NOMO-1 treated with dmso at 0.1 percent for 144 hours (cell line): ENCODE measurements at regions not wholly inside any gene's neighbourhood (a gene's known extent, or its start where the extent isn't known, plus 50 kb on each side); places are given as distances from the start of the nearest gene placed in this dataset.
"Not testable (repeated sequence)": the region's sequence is repeated elsewhere in the genome, so short reads cannot be mapped to it uniquely, and the experiment has no call there.

Experiments used
- DNase-seq: peaks from one replicate; lab custom pipeline; 2025; ENCODE audit not compliant: unreplicated experiment; lab: John Stamatoyannopoulos, UW

DNA sequence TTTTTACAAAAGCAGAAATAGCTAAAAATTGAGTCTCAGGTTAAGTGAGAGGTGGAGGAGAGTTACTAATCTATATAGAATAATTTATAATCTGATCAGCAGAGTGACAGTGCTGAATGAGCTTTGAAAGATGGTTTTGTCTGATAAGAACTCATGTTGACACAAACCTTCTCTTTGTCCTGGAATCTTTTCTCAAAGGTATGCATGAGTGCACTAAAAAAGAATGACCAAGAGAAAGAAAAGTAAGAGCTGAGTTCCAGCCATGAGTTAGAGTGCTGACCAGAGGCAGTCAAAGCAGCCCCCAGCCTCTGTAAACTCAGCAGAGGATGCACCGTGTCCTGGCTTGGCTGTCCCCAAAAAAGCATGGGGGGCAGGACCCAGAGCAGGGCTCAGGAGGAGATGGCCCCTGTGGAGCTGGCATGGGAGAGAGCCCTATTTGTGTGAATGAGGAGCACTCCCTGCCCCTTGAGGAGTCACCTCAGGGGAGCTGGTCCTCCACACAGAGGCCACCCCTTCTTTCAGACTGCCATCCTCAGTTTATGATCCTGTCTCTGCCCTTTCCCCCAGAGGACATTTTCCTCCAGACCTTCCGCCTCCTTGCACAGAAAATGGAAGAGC lies 129.8 kb downstream of the SEC23A start:
- no peak for DNase-seq

DNA sequence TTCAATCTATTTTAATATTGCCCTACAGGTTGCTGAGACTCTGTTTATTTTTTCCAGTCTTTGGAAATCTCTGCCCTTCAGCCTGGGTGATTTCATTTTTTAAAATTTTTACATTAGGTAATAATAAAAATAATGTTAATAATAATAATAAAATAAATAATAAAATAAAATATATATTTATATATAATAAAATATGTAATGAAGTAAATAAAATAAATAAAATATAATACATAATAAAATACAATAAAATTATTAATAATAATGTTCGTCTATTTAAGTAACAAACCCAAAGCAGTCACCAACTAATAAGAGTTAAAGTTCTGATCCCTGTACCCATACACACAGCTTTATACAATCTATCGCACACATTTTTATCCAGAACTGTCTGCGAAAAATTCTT lies 130.5 kb downstream of the SEC23A start:
- no peak for DNase-seq

DNA sequence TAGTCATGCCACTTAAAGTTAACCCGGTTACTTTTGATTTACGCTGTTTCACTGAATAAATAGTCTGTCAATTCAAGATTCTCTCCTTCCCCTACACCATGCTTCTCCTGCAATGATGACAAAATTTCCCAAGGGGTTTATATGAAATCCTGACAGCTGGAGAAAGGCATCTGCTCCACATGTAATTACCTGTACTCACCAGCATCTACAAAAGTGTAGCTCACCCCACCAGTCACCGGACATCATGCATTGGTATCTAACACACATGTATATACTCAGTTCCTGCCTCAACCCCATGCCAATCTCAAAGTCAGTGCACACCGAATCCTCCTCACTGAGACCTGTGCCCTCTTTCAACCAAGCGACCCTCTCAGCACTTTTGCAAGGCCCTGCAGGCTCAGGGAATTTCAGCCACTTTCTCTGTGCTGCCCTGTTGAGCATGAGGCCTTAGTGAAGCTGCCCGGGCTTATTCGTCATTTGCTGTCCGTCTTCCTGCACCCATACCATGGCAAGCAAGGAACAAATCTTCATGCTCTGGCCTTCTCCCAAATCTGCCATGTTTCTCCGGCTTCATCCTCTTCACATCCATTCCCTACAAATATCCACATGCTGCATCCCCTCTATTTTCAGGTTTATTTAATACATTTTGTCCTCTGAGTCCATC lies 131.6 kb downstream of the SEC23A start:
- no peak for DNase-seq

DNA sequence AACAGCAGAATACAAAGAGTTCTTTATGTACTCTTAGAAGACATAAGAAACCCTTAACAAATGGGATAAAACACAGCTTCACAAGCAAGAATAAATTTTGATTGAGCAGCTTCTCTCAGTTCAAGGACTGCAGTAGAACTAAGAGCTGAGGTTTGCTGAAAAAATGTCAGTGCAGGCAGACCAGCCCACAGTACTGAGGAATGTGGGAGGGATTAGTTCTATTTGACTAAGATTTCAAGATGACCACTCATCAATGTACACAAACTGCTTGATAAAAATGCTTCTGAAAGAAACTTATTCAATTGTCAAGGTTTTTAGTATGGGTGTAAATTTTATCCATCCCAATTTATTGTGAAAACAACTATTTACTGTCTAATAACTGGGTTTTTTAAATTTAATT lies 138.4 kb downstream of the SEC23A start:
- DNase-seq: no peak

DNA sequence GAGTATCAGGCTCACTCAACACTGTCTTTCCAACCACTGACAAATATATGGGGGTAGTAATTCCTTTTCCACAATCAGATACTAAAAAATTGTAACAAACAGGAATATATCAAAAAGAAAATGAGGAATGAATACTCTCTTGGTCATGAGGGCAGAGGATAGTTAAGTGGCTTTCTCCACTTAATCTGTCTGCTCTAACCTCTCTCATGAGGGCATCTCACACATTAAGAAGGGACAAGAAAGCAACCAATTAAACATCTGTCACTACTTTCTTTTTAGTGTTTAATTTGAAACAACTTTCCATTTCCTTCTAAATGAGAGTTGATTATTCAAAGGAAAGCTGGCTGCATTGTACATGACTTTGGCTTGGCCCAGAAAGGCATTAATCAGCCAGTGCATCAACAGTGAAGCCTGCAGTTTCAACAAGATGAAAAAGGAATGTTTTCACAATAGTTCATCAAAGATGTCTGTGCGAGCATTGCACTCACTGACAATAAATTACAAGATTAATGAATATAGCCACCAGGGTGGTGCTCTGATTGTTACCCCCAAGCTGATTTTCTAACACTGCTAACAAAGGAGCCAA lies 142.0 kb downstream of the SEC23A start:
- DNase-seq: no peak

DNA sequence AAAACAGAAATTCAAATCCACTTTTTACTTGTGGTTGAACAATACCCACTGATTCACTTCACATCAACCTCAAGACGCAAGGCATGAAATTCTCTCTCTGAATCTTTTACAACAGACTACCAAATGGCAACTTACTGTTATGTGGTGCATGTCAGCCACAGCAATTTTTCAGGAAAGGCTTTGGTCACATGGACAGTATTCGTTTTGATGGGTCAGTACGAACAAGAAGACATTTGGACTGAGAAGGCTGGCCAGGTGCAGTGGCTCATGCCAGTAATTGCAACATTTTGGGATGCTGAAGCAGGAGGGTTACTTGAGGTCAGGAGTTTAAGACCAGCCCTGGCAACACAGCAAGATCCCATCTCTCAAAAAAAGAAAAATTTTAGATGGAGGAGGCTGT lies 144.0 kb downstream of the SEC23A start:
- no peak for DNase-seq

DNA sequence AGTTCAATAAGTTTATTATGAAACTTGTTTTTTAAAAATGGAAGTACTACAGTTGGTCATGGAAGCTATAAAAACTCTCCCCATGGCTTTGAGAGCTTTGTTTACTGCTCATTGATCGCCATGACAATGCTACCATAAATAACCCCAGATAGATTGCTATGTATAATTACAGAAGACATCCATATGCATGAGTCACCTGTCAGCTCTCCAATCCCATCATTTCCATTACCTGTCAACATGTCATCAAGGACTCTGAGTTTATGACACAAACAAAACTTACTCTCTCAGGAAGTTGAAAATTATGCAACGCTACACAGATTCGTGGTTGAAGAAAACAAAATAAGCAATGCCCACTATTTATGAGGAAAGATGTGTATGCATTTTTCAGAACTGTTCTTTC lies 144.4 kb downstream of the SEC23A start:
- DNase-seq: no peak

DNA sequence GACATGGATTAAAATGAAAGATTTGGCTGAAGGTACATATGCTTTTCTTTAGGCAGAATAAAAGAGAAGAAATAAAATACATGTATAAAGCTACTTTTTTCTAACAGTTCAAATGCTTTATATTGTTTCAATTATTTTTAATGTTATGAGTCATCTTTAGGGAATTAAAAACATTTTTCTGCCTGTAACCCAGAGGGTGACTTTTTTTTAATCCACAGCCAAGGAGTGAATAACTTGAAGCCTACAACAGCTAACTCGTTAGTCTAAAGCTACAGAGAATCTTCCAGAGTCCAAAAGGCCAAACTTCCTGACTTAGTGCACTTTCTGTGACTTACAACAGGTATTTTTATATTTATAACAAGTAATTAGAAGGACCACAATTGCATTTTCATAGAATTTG lies 151.6 kb downstream of the SEC23A start:
- no peak for DNase-seq

DNA sequence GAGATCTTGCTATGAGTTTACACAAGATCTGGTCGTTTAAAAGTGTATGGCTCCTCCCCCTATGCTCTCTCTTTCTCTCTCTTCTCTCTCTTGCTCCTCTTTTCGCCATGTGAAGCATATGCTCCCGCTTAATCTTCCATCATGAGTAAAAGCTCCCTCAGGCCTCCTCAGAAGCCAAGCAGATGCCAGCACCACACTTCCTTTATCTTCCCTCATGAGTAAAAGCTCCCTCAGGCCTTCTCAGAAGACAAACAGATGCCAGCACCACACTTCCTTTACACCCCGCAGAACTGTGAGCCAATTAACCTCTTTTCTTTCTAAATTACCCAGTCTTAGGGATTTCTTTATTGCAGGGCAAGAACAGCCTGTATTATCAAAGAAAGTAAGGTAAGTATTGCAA lies 152.4 kb downstream of the SEC23A start:
- no peak for DNase-seq

DNA sequence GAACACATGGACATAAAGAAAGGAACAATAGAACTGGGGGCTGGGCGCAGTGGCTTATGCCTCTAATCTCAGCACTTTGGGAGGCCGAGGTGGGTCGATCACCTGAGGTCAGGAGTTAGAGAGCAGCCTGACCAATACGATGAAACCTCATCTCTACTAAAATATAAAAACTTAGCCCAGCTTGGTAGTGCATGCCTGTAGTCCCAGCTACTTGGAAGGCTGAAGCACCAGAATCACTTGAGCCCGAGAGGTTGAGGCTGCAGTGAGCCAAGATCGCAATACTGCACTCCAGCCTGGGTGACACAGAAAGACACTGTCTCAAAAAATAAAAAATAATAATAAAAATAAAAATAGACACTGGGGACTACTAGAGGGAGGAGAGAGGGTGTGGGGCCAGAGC lies 154.5 kb downstream of the SEC23A start:
- no peak for DNase-seq

DNA sequence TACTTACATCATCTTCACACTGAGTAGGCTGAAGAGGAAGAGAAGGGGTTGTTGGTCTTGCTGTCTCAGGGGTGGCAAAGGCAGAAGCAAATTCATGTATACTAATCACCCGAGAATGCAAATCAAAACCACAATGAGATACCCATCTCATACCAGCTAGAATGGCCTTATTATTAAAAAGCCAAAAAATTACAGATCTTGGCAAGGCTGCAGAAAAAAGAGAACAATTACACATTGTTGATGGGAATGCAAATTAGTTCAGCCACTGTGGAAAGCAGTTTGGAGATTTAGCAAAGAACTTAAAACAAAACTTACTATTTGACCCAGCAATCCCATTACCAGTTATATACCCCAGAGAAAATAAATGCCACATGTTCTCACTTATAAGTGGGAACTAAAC lies 154.9 kb downstream of the SEC23A start:
- no peak for DNase-seq

DNA sequence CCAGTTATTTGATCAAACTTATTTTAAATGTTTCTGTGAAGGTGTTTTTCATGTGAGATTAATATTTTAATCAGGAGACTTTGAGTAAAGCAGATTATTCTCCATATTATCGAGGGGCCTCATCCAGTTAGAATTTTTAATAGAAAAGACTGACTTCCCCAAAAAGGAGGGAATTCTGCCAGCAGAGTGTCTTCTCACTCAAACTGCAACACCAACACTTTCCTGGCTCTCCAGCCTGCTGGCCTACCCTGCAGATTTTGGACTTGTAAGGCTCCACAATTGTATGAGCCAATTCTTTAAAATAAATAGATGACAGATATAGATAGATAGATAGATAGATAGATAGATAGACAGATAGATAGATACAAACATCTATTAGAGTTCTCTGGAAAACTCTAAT lies 155.7 kb downstream of the SEC23A start:
- DNase-seq: no peak

DNA sequence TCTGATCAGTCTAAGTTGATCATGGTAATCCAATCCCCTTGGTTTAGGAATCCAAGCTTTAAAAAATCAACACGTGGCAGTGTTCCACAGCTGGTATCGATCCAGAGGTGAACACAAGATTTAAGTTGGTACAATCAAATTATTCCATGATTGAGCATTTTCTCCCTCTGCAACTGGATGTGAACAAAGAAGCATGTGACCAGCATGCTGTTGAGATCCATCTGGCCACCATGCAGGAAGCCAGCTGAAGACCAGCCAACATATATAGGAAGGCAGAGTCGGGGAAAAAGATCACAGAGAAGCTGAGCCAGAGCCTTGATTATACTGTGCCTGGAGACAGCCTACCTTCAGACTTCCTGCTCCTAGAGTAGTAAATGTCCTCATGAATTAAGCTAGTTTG lies 158.3 kb downstream of the SEC23A start:
- DNase-seq: no peak

DNA sequence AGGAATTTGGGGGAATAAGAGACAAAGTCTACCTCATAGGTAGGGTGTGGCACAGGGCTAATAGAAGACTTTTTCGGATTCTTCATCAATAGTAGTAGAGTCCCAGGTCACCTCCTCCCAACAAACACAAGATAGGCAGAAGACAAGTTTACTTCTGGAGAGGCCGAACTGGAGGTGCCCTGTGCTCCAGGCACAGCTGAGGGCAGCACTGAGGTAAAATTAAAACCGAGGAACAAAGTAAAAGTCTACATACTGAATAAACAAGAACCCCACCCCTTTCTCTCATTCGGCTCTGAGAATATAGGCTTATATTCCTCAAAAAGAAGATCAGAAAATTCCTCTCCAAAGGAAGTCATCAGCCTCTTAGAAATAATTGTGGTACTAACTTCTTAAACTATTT lies 161.5 kb downstream of the SEC23A start:
- DNase-seq: no peak

DNA sequence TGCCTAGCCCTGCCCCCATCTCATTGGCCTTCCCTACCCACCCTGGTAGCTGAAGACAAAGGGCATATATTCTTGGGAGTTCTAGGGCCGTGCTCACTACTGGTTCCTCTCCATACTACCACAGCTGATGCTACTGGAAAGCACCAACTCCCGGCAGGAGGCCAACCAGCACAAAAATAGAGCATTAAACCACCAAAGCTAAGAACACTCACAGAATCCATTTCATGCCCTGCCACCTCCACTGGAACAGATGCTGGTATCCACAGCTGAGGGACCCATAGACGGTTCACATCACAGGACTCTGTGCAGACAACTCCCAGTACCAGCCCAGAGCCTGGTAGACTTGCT lies 170.4 kb downstream of the SEC23A start:
- DNase-seq: not testable (repeated sequence)

DNA sequence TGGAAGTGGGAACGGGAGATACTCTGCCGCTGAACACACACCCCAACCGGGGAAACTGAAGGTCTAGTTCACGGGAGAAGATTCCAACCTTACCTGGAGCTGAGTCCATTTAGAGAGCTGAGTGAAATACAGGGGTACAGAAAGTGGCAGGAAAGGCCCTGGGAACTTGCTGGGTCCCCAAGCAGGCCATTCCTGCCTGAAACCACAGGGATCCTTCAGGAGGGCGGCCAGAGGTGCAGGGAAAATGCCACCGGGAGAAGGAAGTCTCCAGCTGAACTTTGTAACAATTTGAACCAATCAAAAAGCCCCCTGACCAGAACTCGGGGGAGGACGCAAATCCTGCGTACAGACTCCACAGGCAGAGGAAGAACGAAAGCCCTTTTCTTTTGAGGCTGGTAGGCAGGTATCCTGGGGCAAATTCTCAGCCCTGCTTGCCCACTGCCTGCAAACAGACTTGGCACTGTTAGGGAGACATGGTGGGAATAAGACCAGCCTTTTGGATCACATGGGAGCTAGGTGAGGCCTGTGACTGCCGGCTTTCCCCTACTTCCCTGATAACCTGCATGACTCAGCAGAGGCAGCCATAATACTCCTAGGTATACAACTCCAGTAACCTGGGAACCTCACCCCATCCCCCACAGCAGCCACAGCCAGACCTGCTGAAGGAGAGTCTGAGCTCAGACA lies 170.9 kb downstream of the SEC23A start:
- no peak for DNase-seq

DNA sequence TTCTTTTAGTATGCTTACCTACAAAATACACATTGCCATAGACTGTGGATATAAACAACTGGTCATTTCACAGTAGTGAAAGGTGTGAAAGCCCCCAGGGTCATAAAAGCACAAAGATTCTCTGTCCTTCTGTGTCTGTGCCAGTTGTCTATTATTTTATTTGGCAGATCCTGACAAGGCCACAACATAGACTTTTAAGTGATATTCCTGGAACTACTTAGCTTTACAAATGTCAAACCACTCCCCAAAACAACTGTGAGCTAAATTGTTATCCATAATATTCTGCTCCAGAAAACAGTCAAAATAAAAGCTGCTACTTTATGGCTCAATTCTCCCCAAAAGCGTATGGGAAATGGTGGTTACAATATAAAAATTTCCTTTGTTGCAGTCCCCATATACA lies 172.1 kb downstream of the SEC23A start:
- DNase-seq: no peak

DNA sequence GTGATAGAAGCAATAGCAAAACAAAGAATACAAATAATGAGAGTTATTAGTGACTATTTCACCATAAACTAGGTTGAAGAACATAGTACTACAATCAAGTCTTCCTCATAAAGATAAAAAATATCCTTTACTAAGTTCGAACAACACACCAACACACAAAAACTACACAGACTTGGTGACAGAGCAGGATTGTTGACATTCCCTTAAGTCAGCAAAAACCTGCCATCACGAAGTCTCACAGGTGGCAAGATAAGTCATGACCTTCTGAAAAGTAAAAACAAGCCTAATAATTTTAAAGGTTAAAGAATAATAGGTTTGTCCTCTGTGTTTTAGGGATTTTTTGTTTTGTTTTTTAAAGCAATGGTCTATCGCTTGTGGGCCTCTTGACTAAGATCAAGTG lies 173.0 kb downstream of the SEC23A start:
- no peak for DNase-seq

DNA sequence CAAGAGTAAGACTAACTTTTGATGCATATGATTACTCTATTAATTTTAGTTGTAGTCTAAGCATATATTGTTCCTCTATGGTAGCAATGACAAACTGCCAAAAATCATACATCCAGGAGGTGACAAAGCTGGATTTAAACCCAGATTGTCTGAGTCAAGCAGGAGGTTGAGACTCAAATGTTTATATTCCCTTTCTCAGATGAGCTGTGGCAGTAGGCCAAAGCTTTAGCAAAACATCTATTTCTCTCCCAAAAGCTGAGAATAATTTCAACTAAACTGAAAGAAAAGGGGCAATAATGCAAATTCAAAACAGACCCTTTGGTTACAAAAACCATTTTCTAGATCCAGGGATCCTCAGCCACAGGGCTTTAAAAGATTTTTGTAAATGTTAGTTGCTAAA lies 173.6 kb downstream of the SEC23A start:
- DNase-seq: no peak

DNA sequence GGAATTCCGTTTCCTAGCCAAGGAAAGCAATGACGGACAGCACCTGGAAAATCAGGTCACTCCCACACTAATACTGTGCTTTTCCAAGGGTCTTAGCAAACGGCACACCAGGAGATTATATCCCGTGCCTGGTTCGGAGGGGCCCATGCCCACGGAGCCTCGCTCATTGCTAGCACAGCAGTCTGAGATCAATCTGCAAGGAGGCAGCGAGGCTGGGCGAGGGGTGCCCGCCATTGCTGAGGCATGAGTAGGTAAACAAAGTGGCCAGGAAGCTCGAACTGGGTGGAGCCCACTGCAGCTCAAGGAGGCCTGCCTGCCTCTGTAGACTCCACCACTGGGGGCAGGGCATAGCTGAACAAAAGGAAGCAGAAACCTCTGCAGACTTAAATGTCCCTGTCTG lies 181.1 kb downstream of the SEC23A start:
- not testable (repeated sequence) for DNase-seq

DNA sequence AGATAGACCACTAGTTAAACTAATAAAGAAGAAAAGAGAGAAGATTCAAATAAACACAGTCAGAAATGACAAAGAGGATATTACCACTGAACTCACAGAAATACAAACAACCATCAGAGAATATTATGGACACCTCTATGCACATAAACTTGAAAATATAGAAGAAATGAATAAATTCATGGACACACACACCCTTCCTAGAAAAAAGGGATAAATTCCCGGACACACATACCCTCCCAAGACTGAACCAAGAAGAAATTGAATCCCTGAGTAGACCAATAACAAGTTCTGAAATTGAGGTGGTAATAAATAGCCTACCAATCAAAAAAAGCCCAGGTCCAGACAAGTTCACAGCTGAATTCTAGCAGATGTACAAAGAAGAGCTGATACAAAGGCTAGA lies 187.9 kb downstream of the SEC23A start:
- no peak for DNase-seq

DNA sequence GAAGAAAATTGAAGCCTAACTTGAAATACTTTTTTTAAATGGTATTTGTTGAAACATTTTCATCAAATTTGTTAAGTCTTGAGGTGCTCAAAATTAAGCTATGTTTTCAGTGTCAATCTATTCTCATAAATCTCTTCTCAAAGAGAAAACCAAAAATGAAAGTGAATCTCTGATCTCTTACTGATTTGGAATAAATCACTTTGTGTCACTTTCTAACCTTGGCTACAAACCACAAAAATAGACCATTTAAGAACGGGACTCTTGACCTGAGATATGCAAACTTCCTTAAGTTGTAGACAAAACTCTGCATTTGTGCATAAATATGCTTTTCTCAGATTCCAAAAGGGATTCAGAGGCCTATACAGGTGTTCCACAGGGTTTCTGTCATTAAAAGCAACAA lies 192.9 kb downstream of the SEC23A start:
- DNase-seq: no peak
